Muscle of arm (tissue), 1 donor: ENCODE measurements at regions not wholly inside any gene's neighbourhood (a gene's known extent, or its start where the extent isn't known, plus 50 kb on each side); places are given as distances from the start of the nearest gene placed in this dataset.

Experiments used
- DNase-seq: peaks from one replicate; pipeline ENCODE4 v3.0.0-alpha.2; 2013

DNA sequence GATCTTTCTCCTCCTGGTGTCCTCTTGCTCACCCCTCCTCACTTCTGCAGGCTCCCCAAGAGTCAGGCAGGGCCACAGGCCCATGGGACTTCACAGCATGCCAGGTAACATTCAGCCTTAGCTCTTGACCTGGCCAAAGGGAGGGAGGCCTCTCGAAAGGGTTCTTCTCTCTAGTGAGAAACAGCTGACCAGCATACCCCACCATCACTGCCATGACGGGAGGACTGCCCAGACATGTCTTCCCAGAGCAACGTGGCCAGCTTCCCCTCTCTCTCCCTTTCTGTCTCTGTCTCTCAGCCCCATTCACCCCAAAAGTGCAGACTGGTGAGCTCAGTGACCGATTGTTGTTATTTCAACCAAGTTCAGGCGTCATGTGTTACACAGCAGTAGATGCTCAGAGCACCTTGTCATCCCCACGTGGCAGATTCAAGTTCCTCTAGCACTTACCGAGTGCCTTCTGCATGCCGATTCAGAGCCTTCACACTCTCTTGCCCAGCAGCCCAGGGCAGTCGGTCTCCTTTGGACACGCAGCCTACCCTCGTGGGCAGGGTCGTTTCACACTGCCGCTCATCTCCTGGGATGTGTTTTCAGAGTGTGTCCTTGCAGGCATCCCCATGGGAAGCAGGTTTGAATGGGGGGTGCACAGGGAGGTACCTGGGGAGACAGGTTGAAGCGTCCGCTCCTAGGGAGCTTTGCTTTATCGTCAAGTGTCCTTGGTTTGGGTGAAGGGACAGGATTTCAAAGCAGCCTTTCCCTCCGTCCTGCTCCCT lies 259.9 kb downstream of the NDUFA10 start:
- no peak for DNase-seq

GRCh38 chr2:239763433-239764097 lies 261.6 kb downstream of the NDUFA10 start:
- DNase-seq = no peak

DNA sequence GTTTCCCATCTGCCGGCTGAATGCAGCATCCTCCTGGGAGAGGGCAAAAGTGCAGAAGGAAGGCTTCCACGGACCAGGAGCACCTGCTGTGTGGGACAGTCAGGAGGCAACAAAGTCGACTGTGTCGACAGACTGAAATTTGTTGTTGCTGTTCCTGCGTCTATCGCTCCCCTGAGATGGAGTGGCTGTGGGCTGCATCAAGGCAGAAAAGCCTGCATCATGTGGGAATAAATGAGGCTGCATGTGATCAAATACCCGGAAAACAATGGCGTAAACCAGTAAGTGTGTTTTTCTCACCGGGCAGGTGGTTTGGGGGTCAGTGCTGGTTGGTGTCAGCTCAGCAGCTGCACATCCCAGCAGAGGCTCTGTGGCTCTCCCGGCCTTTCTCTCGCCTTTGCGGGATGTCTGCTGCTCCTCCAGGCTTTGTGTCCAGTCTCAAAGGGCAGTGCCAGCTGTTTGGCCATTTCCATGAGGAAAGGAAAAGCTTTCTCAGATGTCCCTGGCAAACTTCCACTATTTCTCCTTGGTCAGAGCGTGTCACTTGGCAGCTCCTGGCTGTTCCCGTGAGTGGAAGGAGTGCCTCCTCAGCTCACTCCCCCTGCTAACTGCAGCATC lies 262.4 kb downstream of the NDUFA10 start:
- no peak for DNase-seq

- DNase-seq = no peak
Measured at GRCh38 chr2:239762106-239762505, 263.0 kb downstream of the NDUFA10 start.

DNA sequence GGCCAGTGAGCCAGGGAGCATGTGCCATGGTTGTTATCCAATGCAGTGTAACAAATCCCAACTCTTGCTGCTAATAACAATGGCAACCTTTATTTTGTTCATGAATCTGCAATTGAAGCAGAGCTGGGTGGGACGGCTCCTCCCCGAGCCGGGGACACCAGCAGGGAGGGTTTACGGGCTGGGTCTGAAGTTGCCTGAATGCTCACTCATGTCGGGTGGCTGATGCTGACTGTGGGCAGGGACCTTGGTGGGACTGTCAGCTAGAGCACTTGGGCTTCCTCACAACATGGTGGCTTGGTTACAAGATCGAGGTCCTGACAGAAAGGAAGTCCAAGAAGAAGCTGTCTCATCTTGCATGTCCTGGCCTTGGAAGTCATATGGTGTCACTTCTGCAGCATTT lies 264.5 kb downstream of the NDUFA10 start:
- DNase-seq = no peak

- no peak for DNase-seq
Measured at GRCh38 chr2:239758279-239758877, 266.8 kb downstream of the NDUFA10 start.

DNA sequence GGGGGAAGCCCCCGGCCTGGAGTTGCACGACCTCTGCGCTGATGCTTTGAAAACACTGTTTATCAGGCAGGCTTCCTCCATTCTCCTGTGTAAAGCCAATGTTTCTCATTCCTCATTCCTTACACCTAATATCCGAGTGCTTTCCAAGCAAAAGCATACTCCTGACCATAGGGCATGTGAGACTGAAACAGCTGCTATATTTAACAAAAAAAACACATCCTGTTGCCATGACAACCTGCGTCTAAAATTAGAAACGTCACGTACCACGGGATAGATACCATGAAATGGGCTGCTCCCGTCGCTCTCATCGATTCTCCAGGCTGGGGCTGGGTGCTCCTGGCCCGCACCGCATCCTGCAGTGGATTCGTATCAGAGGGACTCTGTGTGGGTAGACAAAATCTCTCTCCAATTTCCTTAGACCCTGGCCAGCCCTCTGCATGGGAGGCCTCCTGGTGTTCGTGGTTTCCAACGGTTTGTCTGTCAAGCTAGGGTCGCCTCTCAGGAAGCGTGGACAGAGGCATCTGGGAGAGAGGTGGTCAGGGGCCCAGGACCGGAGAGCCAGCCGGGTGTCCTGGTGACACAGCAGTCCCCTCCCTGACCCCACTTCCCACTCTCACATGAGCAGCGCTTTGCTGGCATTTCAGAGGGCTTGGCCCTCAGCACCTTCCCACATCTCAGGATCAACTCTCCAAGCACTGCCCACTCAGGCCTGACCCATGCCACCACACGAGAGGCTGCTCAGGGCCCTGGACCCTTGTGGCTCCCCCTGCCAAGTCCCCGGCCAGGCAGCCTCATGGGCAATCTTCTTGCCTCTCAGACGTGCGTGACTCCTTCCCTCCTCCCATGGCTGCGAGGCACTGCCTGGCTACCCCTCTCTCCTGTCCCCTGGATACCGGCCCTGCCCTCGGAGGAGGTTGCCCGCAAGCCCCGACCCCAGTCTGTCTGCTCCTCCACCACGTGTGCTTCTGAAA lies 268.1 kb downstream of the NDUFA10 start:
- peak; percentile 85 for DNase-seq

DNA sequence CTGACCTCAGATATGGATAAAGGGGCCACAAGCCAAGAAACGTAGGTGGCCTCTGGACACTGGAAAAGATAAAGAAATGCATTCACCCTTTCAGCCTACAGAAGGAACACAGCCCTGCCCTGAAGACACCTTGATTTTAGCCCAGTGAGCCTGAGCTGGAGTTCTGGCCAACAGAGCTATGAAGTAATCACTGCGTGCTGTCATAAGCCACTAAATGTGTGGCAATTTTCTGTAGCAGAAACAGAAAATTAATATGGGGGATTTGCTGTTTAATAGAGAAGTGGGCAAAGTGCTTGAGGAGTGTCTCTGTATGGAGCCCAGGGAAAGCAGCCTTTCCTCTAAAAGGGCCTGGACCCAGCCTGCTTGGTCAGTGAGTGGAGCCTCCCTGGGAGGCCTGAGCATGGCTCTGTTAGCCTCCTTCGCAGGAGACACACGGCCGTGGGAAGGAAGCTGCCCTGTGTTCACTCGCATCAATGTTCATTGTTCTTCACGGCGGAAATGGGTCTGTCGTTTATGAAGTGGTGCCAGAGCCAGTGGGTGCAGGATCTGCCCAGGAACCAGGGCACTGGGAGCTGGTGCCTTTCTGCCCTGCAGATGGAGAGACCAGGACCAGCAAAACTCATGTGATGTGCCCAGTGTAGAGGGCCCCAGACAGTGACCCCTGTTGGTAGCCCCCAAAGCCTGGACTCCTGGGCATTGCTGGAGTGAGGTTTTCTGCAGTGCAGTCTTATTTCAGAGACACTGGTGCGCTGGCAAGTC lies 268.9 kb downstream of the NDUFA10 start:
- DNase-seq = no peak

DNA sequence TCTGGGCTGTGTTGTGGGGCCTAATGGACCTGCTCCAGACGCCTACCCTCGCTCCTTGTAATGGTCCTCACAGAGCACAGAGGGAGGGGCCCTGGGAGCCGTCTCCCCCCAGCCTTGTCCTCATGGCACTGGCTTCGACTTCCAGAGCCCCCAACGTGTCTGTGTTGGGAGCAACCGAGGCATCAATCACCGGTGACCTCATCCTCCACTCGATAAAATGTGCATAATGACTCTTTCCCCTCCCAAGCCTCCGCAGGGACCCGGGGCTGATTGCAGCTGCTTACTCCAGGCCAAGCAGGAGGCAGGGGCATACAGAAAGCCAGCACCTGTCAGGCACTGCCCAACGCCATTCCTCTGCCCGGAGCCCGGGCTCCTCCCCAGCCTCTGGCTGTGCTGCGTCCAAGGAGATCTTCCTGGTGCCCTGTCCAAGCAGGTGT lies 271.7 kb downstream of the NDUFA10 start:
- no peak for DNase-seq

- DNase-seq = no peak
Measured at GRCh38 chr2:239752951-239753350, 272.2 kb downstream of the NDUFA10 start.

GRCh38 chr2:239751679-239752355 lies 273.3 kb downstream of the NDUFA10 start:
- no peak for DNase-seq

- DNase-seq = no peak
Measured at GRCh38 chr2:239750929-239751678, 274.0 kb downstream of the NDUFA10 start.

DNA sequence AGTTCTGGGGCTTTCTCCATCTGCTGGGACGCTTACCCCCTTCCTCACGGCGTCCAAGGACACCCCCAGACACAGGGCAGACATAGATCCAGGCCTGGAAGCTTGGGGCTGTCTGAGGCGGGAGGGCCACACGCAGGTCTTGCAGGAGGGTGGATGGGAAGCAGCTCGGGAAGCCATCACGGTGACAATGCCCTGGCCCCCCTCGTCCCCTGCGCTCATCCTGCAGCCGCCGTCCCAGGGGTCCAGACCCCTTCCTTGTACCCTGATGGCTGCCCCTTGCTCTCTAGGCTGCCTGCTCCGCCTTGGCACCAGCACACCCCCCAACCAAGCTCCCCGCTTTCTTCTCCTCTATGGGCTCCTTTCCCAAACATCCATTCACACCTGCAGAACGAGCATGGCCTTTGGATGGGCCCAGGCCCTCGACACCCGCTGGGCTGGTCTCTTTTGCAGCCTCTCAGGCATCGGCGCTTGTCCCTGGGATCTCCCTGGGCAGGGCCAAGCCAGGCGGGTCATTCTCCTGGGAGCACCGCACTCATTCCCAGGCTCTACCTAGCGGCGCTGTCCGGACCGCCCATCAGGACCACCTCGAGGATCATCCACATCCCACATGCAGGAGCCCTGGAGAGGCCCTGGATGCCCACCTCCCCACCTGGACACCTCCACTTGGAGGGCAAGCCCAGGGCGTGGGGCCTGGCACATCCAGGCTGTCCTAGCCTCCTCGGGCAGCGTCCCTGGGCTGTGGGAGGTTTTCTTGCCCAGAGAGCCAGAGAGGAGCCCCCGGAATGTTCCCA lies 274.9 kb downstream of the NDUFA10 start:
- DNase-seq = no peak

- DNase-seq = no peak
Measured at GRCh38 chr2:239749272-239749873, 275.8 kb downstream of the NDUFA10 start.

GRCh38 chr2:239748811-239749210 lies 276.3 kb downstream of the NDUFA10 start:
- DNase-seq = no peak

DNA sequence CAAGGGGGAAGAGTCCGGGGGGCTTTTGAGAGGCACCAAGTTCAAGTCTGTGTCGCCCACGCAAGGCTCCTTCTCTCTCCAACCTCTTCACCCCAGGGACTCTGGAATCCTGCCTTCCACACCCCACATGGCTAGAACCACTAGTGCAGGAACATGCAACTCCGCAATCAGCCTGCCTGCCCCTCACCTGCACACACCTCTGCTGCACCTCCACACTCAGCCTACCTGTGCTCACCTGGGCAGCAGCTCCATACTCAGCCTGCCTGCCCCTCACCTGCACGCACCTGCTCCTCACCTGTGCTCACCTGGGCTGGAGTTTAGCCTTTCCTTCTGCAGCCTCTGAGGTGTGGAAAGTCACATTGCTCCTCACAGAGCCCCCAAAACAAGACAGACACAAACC lies 277.4 kb downstream of the NDUFA10 start:
- no peak for DNase-seq

DNA sequence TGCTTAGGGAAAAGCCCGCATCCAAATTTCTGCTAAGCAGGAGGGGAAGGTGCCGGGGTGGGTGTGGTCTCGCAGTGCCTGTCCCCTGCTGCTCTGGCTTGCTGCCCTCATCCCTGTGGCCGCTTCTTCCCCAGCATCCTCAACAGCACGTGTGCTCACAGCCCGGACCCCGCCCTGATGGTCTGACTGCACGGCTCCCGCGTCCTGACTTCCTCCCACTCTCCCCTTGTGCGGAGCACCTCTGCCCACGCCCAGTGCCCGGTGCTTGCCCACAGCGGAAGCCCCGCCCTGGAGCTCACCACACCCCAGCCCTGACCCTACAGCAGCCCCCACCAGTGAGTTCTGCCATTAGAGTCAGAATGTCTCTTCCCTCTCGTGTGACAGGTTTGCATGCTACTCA lies 277.9 kb downstream of the NDUFA10 start:
- no peak for DNase-seq
